NT2/D1 (cell line): ENCODE measurements at regions not wholly inside any gene's neighbourhood (a gene's known extent, or its start where the extent isn't known, plus 50 kb on each side); places are given as distances from the start of the nearest gene placed in this dataset.
"Not testable (repeated sequence)": the region's sequence is repeated elsewhere in the genome, so short reads cannot be mapped to it uniquely, and the experiment has no call there.

Experiments used
- DNase-seq: peaks from one replicate; pipeline ENCODE4 v3.0.0-alpha.2; 2011; ENCODE audit warnings: low read depth, low spot score
- H3K27me3 ChIP-seq: 2 replicates; pipeline ENCODE4 v1.6.0; 2011; ENCODE audit warnings: mild to moderate bottlenecking; ENCODE audit not compliant: insufficient read length, insufficient read depth
- H3K36me3 ChIP-seq: 2 replicates; pipeline ENCODE4 v1.6.1; 2011; ENCODE audit warnings: mild to moderate bottlenecking, low read length, mixed read lengths; ENCODE audit not compliant: insufficient read depth, insufficient read length
- H3K4me1 ChIP-seq: 2 replicates; pipeline ENCODE4 v1.5.1; 2011; ENCODE audit not compliant: insufficient read depth, insufficient read length
- H3K4me3 ChIP-seq: 2 replicates; pipeline ENCODE4 v1.5.1; 2011; ENCODE audit warnings: low read depth; ENCODE audit not compliant: insufficient read length
- H3K9ac ChIP-seq: 2 replicates; pipeline ENCODE4 v1.6.0; 2011; ENCODE audit warnings: low read depth; ENCODE audit not compliant: insufficient read length
- H3K9me3 ChIP-seq: 2 replicates; pipeline ENCODE4 v1.5.1; 2011; ENCODE audit warnings: mild to moderate bottlenecking, low read length; ENCODE audit not compliant: insufficient read depth
- SUZ12 ChIP-seq: IDR thresholded peaks from 2 replicates; pipeline ENCODE4 v1.6.1; 2011; ENCODE audit not compliant: insufficient read length, insufficient read depth; ENCODE audit errors: extremely low read depth
- YY1 ChIP-seq: IDR thresholded peaks from 2 replicates; pipeline ENCODE4 v1.6.1; 2011; ENCODE audit not compliant: insufficient read length, insufficient read depth
- ZNF274 ChIP-seq: IDR thresholded peaks from 2 replicates; pipeline ENCODE4 v1.6.1; 2011; ENCODE audit warnings: mild to moderate bottlenecking, low read depth, low read length

- no peak overlapping the region for H3K4me3 ChIP-seq
- no peaks in the 10 kb centered on the region for H3K4me1 ChIP-seq
- no peak for DNase-seq
- H3K36me3 ChIP-seq, result no peaks in the 10 kb centered on the region
- TF ChIP-seq SUZ12 (no peak), YY1 (no peak), ZNF274 (no peak)
- no peak overlapping the region for H3K9ac ChIP-seq
- no peaks in the 10 kb centered on the region for H3K27me3 ChIP-seq
- no peaks in the 10 kb centered on the region for H3K9me3 ChIP-seq
Observed at GRCh38 chr2:145524303-145524702, 1004.4 kb upstream of the ZEB2 start.

GRCh38 chr2:145519254-145519653 is 999.3 kb upstream of the ZEB2 start:
- not testable (repeated sequence) for H3K4me1 ChIP-seq, H3K9me3 ChIP-seq, H3K27me3 ChIP-seq, H3K9ac ChIP-seq, DNase-seq, H3K36me3 ChIP-seq, H3K4me3 ChIP-seq

GRCh38 chr2:145511946-145512345 is 992.0 kb upstream of the ZEB2 start:
- TF ChIP-seq SUZ12 (no peak), YY1 (no peak), ZNF274 (no peak)
- Histone ChIP-seq H3K36me3 (no peaks in the 10 kb centered on the region), H3K27me3 (no peaks in the 10 kb centered on the region), H3K4me3 (no peak overlapping the region), H3K4me1 (no peaks in the 10 kb centered on the region), H3K9ac (no peak overlapping the region), H3K9me3 (no peaks in the 10 kb centered on the region)
- DNase-seq, result no peak

GRCh38 chr2:145503511-145503910 is 983.6 kb upstream of the ZEB2 start:
- no peak for TF ChIP-seq ZNF274
- TF ChIP-seq SUZ12, result no peak
- no peak for TF ChIP-seq YY1
- H3K9me3 ChIP-seq, result no peaks in the 10 kb centered on the region
- no peak overlapping the region for H3K9ac ChIP-seq
- no peaks in the 10 kb centered on the region for H3K4me1 ChIP-seq
- no peaks in the 10 kb centered on the region for H3K27me3 ChIP-seq
- no peak for DNase-seq
- H3K36me3 ChIP-seq, result no peaks in the 10 kb centered on the region
- H3K4me3 ChIP-seq, result no peak overlapping the region

- Histone ChIP-seq H3K9ac (no peak overlapping the region), H3K4me3 (no peak overlapping the region), H3K9me3 (no peaks in the 10 kb centered on the region), H3K36me3 (no peaks in the 10 kb centered on the region), H3K27me3 (no peaks in the 10 kb centered on the region), H3K4me1 (no peaks in the 10 kb centered on the region)
- DNase-seq, result no peak
- TF ChIP-seq YY1 (no peak), SUZ12 (no peak), ZNF274 (no peak)
Observed at GRCh38 chr2:145501920-145502319, 982.0 kb upstream of the ZEB2 start.

GRCh38 chr2:145495590-145495989 is 975.7 kb upstream of the ZEB2 start:
- Histone ChIP-seq H3K9me3 (no peaks in the 10 kb centered on the region), H3K36me3 (no peaks in the 10 kb centered on the region), H3K4me1 (no peaks in the 10 kb centered on the region), H3K9ac (no peak overlapping the region), H3K27me3 (no peaks in the 10 kb centered on the region), H3K4me3 (no peak overlapping the region)
- no peak for TF ChIP-seq YY1
- TF ChIP-seq SUZ12, result no peak
- TF ChIP-seq ZNF274, result no peak
- no peak for DNase-seq

GRCh38 chr2:145494441-145494840 is 974.5 kb upstream of the ZEB2 start:
- Histone ChIP-seq H3K27me3 (no peaks in the 10 kb centered on the region), H3K36me3 (no peaks in the 10 kb centered on the region), H3K9me3 (no peaks in the 10 kb centered on the region), H3K4me3 (no peak overlapping the region), H3K4me1 (no peaks in the 10 kb centered on the region), H3K9ac (no peak overlapping the region)
- no peak for TF ChIP-seq ZNF274
- TF ChIP-seq SUZ12, result no peak
- no peak for TF ChIP-seq YY1
- no peak for DNase-seq

- DNase-seq, result no peak
- no peaks in the 10 kb centered on the region for H3K9me3 ChIP-seq
- H3K4me3 ChIP-seq, result no peak overlapping the region
- no peaks in the 10 kb centered on the region for H3K4me1 ChIP-seq
- no peak overlapping the region for H3K9ac ChIP-seq
- H3K36me3 ChIP-seq, result no peaks in the 10 kb centered on the region
- no peaks in the 10 kb centered on the region for H3K27me3 ChIP-seq
- TF ChIP-seq SUZ12, result no peak
- no peak for TF ChIP-seq ZNF274
Observed at GRCh38 chr2:145488571-145488970, 968.7 kb upstream of the ZEB2 start.
